ENCODE measurements at regions not wholly inside any gene's neighbourhood (a gene's known extent, or its start where the extent isn't known, plus 50 kb on each side); places are given as distances from the start of the nearest gene placed in this dataset.

- Histone ChIP-seq H3K9ac (ENCODE audit: low read length in 5 of 5) (no peak overlapping the region), H3K36me3 (ENCODE audit: control insufficient read depth in 5 of 5, insufficient read depth in 5 of 5, low read length in 5 of 5) (no peaks in the 10 kb centered on the region), H3K4me3 (ENCODE audit: low read depth in 1 of 5, low read length in 5 of 5) (no peak overlapping the region), H3K9me3 (ENCODE audit: control insufficient read depth in 5 of 5, low read length in 5 of 5) (no peaks in the 10 kb centered on the region), H3K27ac (ENCODE audit: low read depth, low read length) (no peak overlapping the region), H3K4me1 (ENCODE audit: control insufficient read depth in 5 of 5, insufficient read depth in 5 of 5, low read length in 5 of 5) (peaks cover 0 to 8% (median 0%) of the 10 kb centered on the region in 5 donors), H3K27me3 (ENCODE audit: control insufficient read depth in 5 of 5, insufficient read depth in 4 of 5, low read length in 5 of 5) (no peaks in the 10 kb centered on the region)
Measured at GRCh38 chr7:46993396-46993795, 588.5 kb downstream of the TNS3 start.

GRCh38 chr7:46990761-46991160, 591.1 kb downstream of the TNS3 start:
- Histone ChIP-seq H3K36me3 (ENCODE audit: control insufficient read depth in 5 of 5, insufficient read depth in 5 of 5, low read length in 5 of 5) (no peaks in the 10 kb centered on the region), H3K4me3 (ENCODE audit: low read depth in 1 of 5, low read length in 5 of 5) (no peak overlapping the region), H3K9me3 (ENCODE audit: control insufficient read depth in 5 of 5, low read length in 5 of 5) (no peaks in the 10 kb centered on the region), H3K9ac (ENCODE audit: low read length in 5 of 5) (no peak overlapping the region), H3K27ac (ENCODE audit: low read depth, low read length) (no peak overlapping the region), H3K27me3 (ENCODE audit: control insufficient read depth in 5 of 5, insufficient read depth in 4 of 5, low read length in 5 of 5) (no peaks in the 10 kb centered on the region), H3K4me1 (ENCODE audit: control insufficient read depth in 5 of 5, insufficient read depth in 5 of 5, low read length in 5 of 5) (no peaks in the 10 kb centered on the region)

- H3K36me3 ChIP-seq (ENCODE audit: control insufficient read depth in 5 of 5, insufficient read depth in 5 of 5, low read length in 5 of 5), result no peaks in the 10 kb centered on the region
- H3K4me1 ChIP-seq (ENCODE audit: control insufficient read depth in 5 of 5, insufficient read depth in 5 of 5, low read length in 5 of 5), result no peaks in the 10 kb centered on the region
- H3K27ac ChIP-seq (ENCODE audit: low read depth, low read length), result no peak overlapping the region
- H3K4me3 ChIP-seq (ENCODE audit: low read depth in 1 of 5, low read length in 5 of 5), result no peak overlapping the region
- no peak overlapping the region for H3K9ac ChIP-seq (ENCODE audit: low read length in 5 of 5)
- H3K9me3 ChIP-seq (ENCODE audit: control insufficient read depth in 5 of 5, low read length in 5 of 5), result no peaks in the 10 kb centered on the region
- H3K27me3 ChIP-seq (ENCODE audit: control insufficient read depth in 5 of 5, insufficient read depth in 4 of 5, low read length in 5 of 5), result no peaks in the 10 kb centered on the region
Measured at GRCh38 chr7:46989247-46989646, 592.7 kb downstream of the TNS3 start.

- H3K27ac ChIP-seq (ENCODE audit: low read depth, low read length), result no peak overlapping the region
- H3K9ac ChIP-seq (ENCODE audit: low read length in 5 of 5), result no peak overlapping the region
- H3K27me3 ChIP-seq (ENCODE audit: control insufficient read depth in 5 of 5, insufficient read depth in 4 of 5, low read length in 5 of 5), result no peaks in the 10 kb centered on the region
- no peaks in the 10 kb centered on the region for H3K36me3 ChIP-seq (ENCODE audit: control insufficient read depth in 5 of 5, insufficient read depth in 5 of 5, low read length in 5 of 5)
- no peak overlapping the region for H3K4me3 ChIP-seq (ENCODE audit: low read depth in 1 of 5, low read length in 5 of 5)
- H3K4me1 ChIP-seq (ENCODE audit: control insufficient read depth in 5 of 5, insufficient read depth in 5 of 5, low read length in 5 of 5), result peaks cover 0 to 5% (median 0%) of the 10 kb centered on the region in 5 donors
- no peaks in the 10 kb centered on the region for H3K9me3 ChIP-seq (ENCODE audit: control insufficient read depth in 5 of 5, low read length in 5 of 5)
Measured at GRCh38 chr7:46982928-46983327, 599.0 kb downstream of the TNS3 start.

GRCh38 chr7:46979439-46979838, 602.5 kb downstream of the TNS3 start:
- Histone ChIP-seq H3K4me3 (ENCODE audit: low read depth in 1 of 5, low read length in 5 of 5) (no peak overlapping the region), H3K36me3 (ENCODE audit: control insufficient read depth in 5 of 5, insufficient read depth in 5 of 5, low read length in 5 of 5) (no peaks in the 10 kb centered on the region), H3K9me3 (ENCODE audit: control insufficient read depth in 5 of 5, low read length in 5 of 5) (no peaks in the 10 kb centered on the region), H3K27ac (ENCODE audit: low read depth, low read length) (no peak overlapping the region), H3K4me1 (ENCODE audit: control insufficient read depth in 5 of 5, insufficient read depth in 5 of 5, low read length in 5 of 5) (peaks cover 0 to 5% (median 0%) of the 10 kb centered on the region in 5 donors), H3K9ac (ENCODE audit: low read length in 5 of 5) (no peak overlapping the region), H3K27me3 (ENCODE audit: control insufficient read depth in 5 of 5, insufficient read depth in 4 of 5, low read length in 5 of 5) (no peaks in the 10 kb centered on the region)

GRCh38 chr7:46975493-46975892, 606.4 kb downstream of the TNS3 start:
- Histone ChIP-seq H3K9ac (ENCODE audit: low read length in 5 of 5) (no peak overlapping the region), H3K27ac (ENCODE audit: low read depth, low read length) (no peak overlapping the region), H3K36me3 (ENCODE audit: control insufficient read depth in 5 of 5, insufficient read depth in 5 of 5, low read length in 5 of 5) (no peaks in the 10 kb centered on the region), H3K27me3 (ENCODE audit: control insufficient read depth in 5 of 5, insufficient read depth in 4 of 5, low read length in 5 of 5) (no peaks in the 10 kb centered on the region), H3K4me3 (ENCODE audit: low read depth in 1 of 5, low read length in 5 of 5) (no peak overlapping the region), H3K4me1 (ENCODE audit: control insufficient read depth in 5 of 5, insufficient read depth in 5 of 5, low read length in 5 of 5) (no peaks in the 10 kb centered on the region), H3K9me3 (ENCODE audit: control insufficient read depth in 5 of 5, low read length in 5 of 5) (peaks cover 0 to 6% (median 0%) of the 10 kb centered on the region in 5 donors)

- peaks cover 0 to 8% (median 2%) of the 10 kb centered on the region in 5 donors for H3K9me3 ChIP-seq (ENCODE audit: control insufficient read depth in 5 of 5, low read length in 5 of 5)
- no peak overlapping the region for H3K27ac ChIP-seq (ENCODE audit: low read depth, low read length)
- no peak overlapping the region for H3K9ac ChIP-seq (ENCODE audit: low read length in 5 of 5)
- no peaks in the 10 kb centered on the region for H3K4me1 ChIP-seq (ENCODE audit: control insufficient read depth in 5 of 5, insufficient read depth in 5 of 5, low read length in 5 of 5)
- no peak overlapping the region for H3K4me3 ChIP-seq (ENCODE audit: low read depth in 1 of 5, low read length in 5 of 5)
- H3K36me3 ChIP-seq (ENCODE audit: control insufficient read depth in 5 of 5, insufficient read depth in 5 of 5, low read length in 5 of 5), result no peaks in the 10 kb centered on the region
- H3K27me3 ChIP-seq (ENCODE audit: control insufficient read depth in 5 of 5, insufficient read depth in 4 of 5, low read length in 5 of 5), result no peaks in the 10 kb centered on the region
Measured at GRCh38 chr7:46972205-46972604, 609.7 kb downstream of the TNS3 start.

- H3K27me3 ChIP-seq (ENCODE audit: control insufficient read depth in 5 of 5, insufficient read depth in 4 of 5, low read length in 5 of 5), result no peaks in the 10 kb centered on the region
- H3K9ac ChIP-seq (ENCODE audit: low read length in 5 of 5), result no peak overlapping the region
- H3K4me3 ChIP-seq (ENCODE audit: low read depth in 1 of 5, low read length in 5 of 5), result no peak overlapping the region
- peaks cover 3 to 14% (median 7%) of the 10 kb centered on the region in 5 donors for H3K9me3 ChIP-seq (ENCODE audit: control insufficient read depth in 5 of 5, low read length in 5 of 5)
- H3K27ac ChIP-seq (ENCODE audit: low read depth, low read length), result no peak overlapping the region
- no peaks in the 10 kb centered on the region for H3K4me1 ChIP-seq (ENCODE audit: control insufficient read depth in 5 of 5, insufficient read depth in 5 of 5, low read length in 5 of 5)
- H3K36me3 ChIP-seq (ENCODE audit: control insufficient read depth in 5 of 5, insufficient read depth in 5 of 5, low read length in 5 of 5), result no peaks in the 10 kb centered on the region
Measured at GRCh38 chr7:46970476-46970875, 611.4 kb downstream of the TNS3 start.

GRCh38 chr7:46970131-46970430, 611.8 kb downstream of the TNS3 start:
- H3K4me3 ChIP-seq (ENCODE audit: low read depth in 1 of 5, low read length in 5 of 5), result no peak overlapping the region
- no peaks in the 10 kb centered on the region for H3K36me3 ChIP-seq (ENCODE audit: control insufficient read depth in 5 of 5, insufficient read depth in 5 of 5, low read length in 5 of 5)
- no peak overlapping the region for H3K9ac ChIP-seq (ENCODE audit: low read length in 5 of 5)
- H3K27ac ChIP-seq (ENCODE audit: low read depth, low read length), result no peak overlapping the region
- no peaks in the 10 kb centered on the region for H3K27me3 ChIP-seq (ENCODE audit: control insufficient read depth in 5 of 5, insufficient read depth in 4 of 5, low read length in 5 of 5)
- peaks cover 4 to 14% (median 8%) of the 10 kb centered on the region in 5 donors for H3K9me3 ChIP-seq (ENCODE audit: control insufficient read depth in 5 of 5, low read length in 5 of 5)
- no peaks in the 10 kb centered on the region for H3K4me1 ChIP-seq (ENCODE audit: control insufficient read depth in 5 of 5, insufficient read depth in 5 of 5, low read length in 5 of 5)

- Histone ChIP-seq H3K9me3 (ENCODE audit: control insufficient read depth in 5 of 5, low read length in 5 of 5) (peaks cover 4 to 18% (median 14%) of the 10 kb centered on the region in 5 donors), H3K27ac (ENCODE audit: low read depth, low read length) (no peak overlapping the region), H3K27me3 (ENCODE audit: control insufficient read depth in 5 of 5, insufficient read depth in 4 of 5, low read length in 5 of 5) (no peaks in the 10 kb centered on the region), H3K36me3 (ENCODE audit: control insufficient read depth in 5 of 5, insufficient read depth in 5 of 5, low read length in 5 of 5) (no peaks in the 10 kb centered on the region), H3K4me1 (ENCODE audit: control insufficient read depth in 5 of 5, insufficient read depth in 5 of 5, low read length in 5 of 5) (no peaks in the 10 kb centered on the region), H3K9ac (ENCODE audit: low read length in 5 of 5) (no peak overlapping the region), H3K4me3 (ENCODE audit: low read depth in 1 of 5, low read length in 5 of 5) (no peak overlapping the region)
Measured at GRCh38 chr7:46969303-46970130, 612.4 kb downstream of the TNS3 start.
